ENCODE measurements at regions not wholly inside any gene's neighbourhood (a gene's known extent, or its start where the extent isn't known, plus 50 kb on each side); places are given as distances from the start of the nearest gene placed in this dataset.

DNA sequence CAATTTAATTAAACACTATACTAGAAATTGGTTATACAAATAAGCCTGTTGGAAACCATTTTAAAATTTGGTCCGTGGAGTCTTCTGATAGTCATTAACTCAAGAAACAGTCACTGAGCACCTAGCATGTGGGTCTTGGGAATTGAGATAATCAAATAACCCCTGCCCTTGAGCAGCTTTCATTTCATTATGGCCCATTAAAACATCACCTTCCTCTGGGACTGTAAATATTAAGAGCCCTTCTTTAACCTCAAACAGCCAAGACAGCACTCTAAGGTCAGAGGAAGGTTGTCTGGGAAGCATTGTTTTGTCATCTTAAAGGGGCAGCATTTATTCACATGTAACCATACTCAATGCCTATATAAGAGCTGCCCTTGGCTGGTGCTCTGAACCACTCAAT lies 610.3 kb upstream of the USP24 start:
- Mint-ChIP-seq H3K27me3 (no peaks in the 10 kb centered on the region), H3K4me1 (ENCODE audit: unreplicated experiment) (peaks cover 57% of the 10 kb centered on the region), H3K36me3 (no peaks in the 10 kb centered on the region), H3K9me3 (peaks cover 13% of the 10 kb centered on the region), H3K4me3 (no peak overlapping the region), H3K27ac (no peak overlapping the region)
- no peak for DNase-seq (ENCODE audit: extremely low spot score, unreplicated experiment)
- TF ChIP-seq CTCF (conservative IDR thresholded peaks at IDR 0.05), result no peak

GRCh38 chr1:55824251-55824640 lies 609.1 kb upstream of the USP24 start:
- H3K36me3 Mint-ChIP-seq, result no peaks in the 10 kb centered on the region

GRCh38 chr1:55823541-55824250 lies 608.5 kb upstream of the USP24 start:
- Mint-ChIP-seq H3K27ac (no peak overlapping the region), H3K9me3 (peaks cover 6% of the 10 kb centered on the region), H3K27me3 (no peaks in the 10 kb centered on the region), H3K4me3 (no peak overlapping the region), H3K36me3 (no peaks in the 10 kb centered on the region), H3K4me1 (ENCODE audit: unreplicated experiment) (peaks cover 57% of the 10 kb centered on the region)
- no peak for DNase-seq (ENCODE audit: extremely low spot score, unreplicated experiment)
- TF ChIP-seq CTCF (conservative IDR thresholded peaks at IDR 0.05), result no peak

More at GRCh38 chr1:55824251-55824640, 609.1 kb upstream of the USP24 start:
- no peak for TF ChIP-seq CTCF (conservative IDR thresholded peaks at IDR 0.05)
- Mint-ChIP-seq H3K4me1 (ENCODE audit: unreplicated experiment) (peaks cover 57% of the 10 kb centered on the region), H3K4me3 (no peak overlapping the region), H3K27me3 (no peaks in the 10 kb centered on the region), H3K9me3 (peaks cover 6% of the 10 kb centered on the region), H3K27ac (no peak overlapping the region)
- DNase-seq (ENCODE audit: extremely low spot score, unreplicated experiment), result no peak

- no peak for DNase-seq (ENCODE audit: extremely low spot score, unreplicated experiment)
- Mint-ChIP-seq H3K4me3 (peak overlapping the region; percentile 28), H3K27me3 (no peaks in the 10 kb centered on the region), H3K27ac (peak overlapping the region; percentile 27), H3K4me1 (ENCODE audit: unreplicated experiment) (peaks cover 53% of the 10 kb centered on the region), H3K36me3 (no peaks in the 10 kb centered on the region), H3K9me3 (peaks cover 6% of the 10 kb centered on the region)
- TF ChIP-seq CTCF (conservative IDR thresholded peaks at IDR 0.05), result no peak
Measured at GRCh38 chr1:55822891-55823290, 607.7 kb upstream of the USP24 start.

- H3K36me3 Mint-ChIP-seq, result no peaks in the 10 kb centered on the region
- no peak for TF ChIP-seq CTCF (conservative IDR thresholded peaks at IDR 0.05)
- no peak overlapping the region for H3K27ac Mint-ChIP-seq
- peaks cover 6% of the 10 kb centered on the region for H3K9me3 Mint-ChIP-seq
- peaks cover 55% of the 10 kb centered on the region for H3K4me1 Mint-ChIP-seq (ENCODE audit: unreplicated experiment)
- no peak overlapping the region for H3K4me3 Mint-ChIP-seq
- DNase-seq (ENCODE audit: extremely low spot score, unreplicated experiment), result no peak
- H3K27me3 Mint-ChIP-seq, result no peaks in the 10 kb centered on the region
Measured at GRCh38 chr1:55821234-55821633, 606.1 kb upstream of the USP24 start.
